HG03460 (cell line): ENCODE measurements at regions not wholly inside any gene's neighbourhood (a gene's known extent, or its start where the extent isn't known, plus 50 kb on each side); places are given as distances from the start of the nearest gene placed in this dataset.

Experiments
- ATAC-seq: cut with Tn5 transposase; IDR thresholded peaks from one replicate; pipeline ENCODE4 v1.9.1; 2021; ENCODE audit not compliant: unreplicated experiment

DNA sequence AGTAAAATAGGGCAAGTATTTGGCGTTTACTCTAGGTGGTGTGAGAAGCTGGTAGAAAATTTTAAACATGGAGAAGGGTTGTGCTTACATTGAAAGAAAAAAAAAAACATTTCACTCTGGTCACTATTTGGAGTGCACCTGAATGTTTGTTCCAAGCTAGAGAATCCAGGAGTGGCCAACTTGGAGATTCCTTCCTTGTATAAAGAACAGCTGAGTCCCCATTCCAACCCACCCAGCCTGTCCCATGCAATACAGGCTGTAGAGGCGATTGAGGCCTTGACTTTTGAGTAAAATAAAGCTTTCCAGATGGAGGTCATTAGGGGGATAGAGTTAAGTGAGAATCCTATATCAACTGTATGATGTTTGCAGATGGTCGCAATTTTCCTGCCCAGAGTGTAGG lies 203.8 kb upstream of the SYT4 start:
- no peak for ATAC-seq

DNA sequence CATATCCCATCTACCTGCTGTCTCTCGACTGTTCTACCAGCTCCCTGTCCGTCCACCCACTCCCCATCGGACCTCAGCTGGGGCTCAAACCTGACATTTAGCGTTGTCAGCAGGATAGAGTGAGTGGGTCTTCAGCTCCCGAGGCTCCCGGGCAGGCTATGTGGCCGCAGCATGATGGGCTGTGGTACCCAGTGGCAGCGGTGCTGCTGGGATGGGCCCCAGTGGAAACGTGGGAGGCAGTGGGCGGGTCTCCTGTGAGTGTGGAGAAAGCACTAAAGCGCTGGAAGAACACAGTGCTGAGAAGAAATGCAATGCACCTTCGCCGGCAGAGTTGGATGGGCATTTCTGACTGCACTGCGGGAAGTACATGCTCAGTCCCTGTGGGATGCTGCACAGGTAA lies 204.8 kb upstream of the SYT4 start:
- ATAC-seq, result no peak

DNA sequence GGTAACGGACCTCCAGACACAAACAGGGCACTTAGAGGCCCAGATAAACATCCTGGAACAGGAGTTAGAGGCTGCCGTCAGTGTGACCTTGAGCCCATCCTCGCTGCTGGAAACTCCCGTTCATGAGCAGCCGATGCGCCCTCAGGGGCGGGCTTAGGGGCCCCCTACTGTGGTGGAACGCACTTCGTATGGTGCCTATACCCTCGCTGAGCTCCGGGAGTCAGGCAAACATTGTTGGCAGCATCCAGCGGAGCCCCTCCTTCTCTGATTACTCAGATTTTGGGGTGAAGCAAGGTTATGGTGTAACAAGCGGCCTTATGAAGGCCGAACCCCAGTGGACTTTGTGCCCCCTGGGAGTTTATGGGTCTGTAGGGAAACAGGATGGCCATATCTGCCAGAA lies 205.3 kb upstream of the SYT4 start:
- ATAC-seq, result no peak

DNA sequence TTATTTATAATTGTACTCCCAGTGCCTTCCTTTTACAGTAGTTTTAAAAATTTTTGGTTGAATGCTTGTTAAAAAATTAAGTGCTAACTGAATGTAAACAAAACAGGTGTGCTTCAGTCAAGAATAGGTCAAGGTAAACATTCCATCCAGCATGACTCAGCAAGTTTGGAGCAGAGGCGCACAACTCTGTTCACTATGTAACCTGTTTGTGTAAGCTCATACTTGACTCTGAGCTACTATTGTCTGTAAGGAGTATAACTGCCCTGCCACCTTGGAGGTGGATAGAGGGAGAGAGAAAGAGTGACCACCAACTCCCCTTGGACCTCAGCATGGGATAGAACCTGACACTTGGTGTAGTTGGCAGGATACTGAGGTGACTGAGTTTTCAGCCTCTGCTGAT lies 207.4 kb upstream of the SYT4 start:
- ATAC-seq, result no peak

DNA sequence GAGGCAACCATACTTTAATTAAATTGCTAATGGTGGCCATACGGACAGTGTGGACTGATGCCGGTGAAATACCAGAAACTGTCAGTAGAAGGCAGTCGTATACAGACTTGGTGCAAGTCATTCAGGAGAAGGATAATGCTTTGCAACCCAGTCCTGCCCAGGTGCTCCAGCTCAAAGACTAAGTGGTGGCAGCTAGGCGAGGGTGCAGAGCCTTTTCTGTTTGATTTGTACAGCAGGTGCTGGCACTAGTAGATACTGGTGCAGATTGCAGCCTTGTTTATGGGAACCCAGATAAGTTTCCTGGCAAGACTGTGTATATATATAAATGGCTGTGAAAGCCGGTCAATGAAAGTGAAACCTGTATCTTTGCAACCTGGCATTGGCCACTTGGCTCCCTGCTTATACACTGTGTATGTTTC lies 208.3 kb upstream of the SYT4 start:
- no peak for ATAC-seq

DNA sequence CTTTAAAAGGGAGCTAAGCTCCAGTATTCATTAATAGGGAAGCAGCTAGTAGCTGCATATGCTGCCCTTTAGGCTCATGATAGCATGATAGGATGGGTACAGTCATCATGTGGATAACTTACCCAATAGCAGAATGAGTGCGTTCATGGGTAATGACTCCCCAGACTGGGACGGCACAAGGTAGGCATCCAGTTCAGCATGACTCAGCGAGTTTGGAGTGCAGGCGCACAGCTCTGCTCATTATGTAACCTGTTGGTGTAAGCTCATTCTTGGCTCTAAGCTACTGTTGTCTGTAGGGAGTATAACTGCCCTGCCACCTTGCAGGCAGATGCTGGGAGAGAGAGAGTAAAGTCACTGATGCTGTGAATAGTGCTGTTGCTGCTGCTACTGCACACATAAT lies 209.2 kb upstream of the SYT4 start:
- ATAC-seq, result no peak

DNA sequence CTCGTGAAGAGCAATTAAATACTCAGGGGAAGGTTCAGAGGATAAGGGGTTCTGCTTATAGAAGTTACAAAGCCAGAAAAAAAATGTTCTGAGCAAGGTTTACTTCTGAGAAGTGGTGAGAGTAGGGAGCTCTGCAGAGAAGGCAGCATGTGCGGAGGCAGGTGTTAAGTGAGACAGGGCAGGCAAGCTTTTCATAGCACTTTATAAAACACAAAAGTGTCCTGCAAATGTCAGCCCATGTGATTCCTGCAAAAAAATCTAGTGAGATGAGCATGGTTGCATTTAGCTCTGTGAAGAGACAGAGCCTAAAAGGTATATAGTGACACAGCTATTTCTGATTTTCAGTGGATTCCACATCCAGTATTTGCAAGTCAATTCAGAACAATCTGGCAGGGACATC lies 223.8 kb upstream of the SYT4 start:
- ATAC-seq, result no peak

DNA sequence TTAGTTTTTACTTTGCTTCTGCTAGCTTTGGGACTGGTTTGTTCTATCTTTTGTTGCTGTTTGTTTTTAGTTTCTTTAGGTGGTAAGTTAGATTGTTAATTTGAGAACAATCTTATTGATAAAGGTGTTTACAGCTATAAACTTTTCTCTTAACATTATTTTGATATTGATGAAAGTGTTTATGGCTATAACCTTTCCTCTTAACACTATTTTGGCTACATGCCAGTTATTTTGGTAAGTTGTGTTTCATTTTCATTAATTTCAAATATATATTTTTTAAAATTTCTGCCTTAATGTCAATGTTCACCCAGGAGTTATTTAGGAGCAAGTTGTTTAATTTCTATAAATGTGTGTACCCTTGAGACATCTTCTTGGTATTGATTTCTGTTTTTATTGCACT lies 229.6 kb upstream of the SYT4 start:
- no peak for ATAC-seq

DNA sequence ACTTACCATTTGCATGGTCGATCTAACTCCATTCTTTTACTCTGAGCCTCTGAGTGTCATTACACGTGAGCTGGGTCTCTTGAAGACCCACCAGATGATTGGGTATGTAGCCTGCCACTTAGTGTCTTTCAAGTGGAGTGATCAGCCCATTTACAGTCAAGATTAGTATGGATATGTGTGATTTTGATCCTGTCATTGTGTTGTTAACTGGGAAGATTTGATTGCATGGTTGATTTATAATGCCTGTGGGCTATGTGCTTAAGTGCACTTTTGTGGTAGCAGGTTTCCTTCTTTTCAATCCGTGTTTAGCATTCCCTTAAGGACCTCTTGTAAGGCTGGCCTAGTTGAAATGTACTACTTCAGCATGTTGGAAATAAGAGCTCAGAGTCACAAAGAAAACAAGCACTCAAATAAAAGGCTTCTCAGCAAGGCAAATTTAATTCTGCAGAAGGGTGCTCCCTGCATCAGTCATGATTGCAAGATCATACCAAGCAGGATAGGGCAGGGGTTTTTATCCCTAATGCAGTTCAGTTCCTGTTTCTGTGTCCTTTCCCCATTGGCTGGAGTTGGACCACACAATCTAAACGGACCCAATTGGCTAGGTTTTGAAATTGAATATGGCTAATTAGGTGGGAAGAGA lies 230.7 kb upstream of the SYT4 start:
- no peak for ATAC-seq

DNA sequence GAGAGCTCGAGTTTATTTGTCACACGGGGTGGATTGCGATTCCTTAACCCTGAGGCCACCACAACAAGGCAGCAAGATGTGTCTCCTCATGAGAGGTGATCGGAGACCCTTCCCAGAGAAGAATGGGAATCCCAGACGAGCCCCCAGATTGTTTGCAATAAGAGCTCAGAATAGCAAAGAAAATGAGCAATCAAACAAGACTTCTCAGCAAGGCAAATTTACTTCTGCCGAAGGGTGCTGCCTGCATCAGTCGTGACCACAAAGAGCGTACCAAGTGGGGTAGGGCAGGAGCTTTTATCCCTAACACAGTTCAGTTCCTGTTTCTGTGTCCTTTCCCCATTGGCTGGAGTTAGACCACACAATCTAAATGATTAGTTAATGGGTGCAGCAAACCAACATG lies 237.5 kb upstream of the SYT4 start:
- ATAC-seq, result no peak

DNA sequence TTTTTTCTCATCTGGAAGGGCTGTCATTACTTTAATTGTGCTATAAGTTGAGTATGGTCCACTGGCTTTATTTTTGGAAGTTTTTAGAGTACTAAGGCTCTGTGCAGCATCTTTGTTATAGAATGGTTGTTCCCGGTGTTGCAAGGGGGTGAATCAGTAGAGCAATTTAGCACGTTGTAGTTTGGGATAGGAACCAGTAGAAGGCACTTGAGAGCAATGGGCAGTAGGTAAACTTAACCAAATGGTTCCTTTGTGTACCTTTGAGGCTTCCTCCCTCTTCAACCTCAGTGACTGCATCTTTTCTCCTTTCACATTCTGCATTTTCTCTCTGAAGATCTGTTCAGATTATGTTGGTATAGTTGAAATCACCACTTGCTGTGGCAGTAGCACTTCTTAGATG lies 238.2 kb upstream of the SYT4 start:
- ATAC-seq, result no peak

DNA sequence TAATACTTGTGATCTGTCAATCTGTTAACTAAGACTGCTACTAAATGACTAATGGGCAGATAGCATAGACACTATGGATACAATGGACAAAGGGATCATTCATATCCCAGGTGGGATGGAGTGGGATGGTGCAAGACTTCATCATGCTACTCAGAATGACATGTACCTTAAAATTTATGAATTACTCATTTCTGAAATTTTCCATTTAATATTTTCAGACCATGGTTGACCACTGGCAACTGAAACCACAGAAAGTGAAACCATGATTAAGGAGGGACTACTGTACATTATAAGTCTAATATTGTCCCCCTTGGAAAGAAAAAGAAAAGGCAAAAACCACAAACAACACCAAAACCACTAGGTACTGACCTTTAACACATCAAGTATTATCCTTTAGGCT lies 247.0 kb upstream of the SYT4 start:
- ATAC-seq, result no peak

DNA sequence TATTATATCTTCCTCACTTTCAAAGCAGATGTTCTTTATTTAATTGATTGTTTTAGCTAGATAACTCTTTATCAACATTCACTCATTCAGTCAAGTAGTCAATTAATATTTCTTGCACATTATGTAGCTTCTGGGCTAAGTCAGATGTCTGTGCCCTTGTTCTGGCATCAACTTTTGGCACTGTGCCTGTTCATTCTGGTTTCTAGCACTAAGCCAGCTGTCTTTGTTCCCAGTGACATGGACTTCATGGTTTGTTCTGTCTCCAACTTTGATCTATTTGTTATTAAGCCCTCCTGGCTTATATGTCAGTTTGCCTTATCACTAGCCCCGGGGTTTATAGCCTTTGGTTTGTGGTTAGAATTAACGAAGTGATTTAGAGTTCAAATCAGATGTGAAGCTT lies 247.9 kb upstream of the SYT4 start:
- ATAC-seq, result no peak

DNA sequence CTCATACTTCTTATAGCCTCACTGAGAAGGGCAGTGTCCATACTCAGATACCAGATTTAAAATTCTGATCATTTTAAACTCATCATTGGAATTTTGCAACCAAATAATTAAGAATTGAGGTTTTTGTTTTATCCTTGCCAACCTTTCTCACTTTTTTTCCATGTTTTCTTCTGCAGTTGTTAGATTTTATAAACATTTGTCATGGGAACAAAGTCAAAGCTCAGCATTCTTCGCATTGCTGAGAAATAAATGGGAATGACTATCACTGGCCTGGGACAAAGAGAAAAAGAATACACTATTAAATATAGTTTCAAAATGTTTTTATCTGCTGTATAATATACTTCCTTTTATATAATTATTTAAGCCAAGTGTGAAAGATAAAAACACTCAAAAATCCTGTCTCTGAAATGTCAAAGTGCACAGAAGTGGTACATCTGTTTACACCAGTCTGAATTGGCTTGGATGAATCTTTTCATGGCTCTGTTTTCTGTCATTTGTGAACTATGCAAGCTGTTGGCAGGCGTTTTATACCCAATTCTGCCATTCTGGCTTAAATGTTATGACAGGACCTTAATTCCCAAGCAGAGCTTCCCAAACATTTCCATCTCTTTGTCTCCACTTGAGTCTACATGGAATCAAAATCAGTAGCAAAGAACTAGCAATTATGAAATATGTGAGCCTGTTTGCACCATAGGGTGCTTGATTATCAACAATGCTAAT lies 249.3 kb upstream of the SYT4 start:
- ATAC-seq, result no peak

DNA sequence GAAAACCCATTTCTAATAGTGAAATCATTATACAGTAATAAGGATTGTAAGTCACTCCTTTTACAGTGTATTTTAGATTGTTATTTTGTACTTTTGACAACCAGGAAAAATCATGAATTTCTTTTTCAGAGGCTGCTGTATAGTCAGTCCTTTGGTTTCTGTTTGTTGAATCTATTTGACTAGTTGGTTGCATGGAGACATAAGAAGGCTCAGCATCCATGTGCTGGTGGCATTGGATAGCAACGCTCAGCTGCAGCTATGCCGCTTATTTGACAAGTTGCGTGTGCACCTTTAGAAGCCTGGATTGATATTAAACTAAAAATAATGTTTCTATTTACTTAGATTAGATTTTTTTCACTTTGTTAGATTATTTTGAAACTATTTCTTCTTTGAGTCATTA lies 254.1 kb upstream of the SYT4 start:
- ATAC-seq, result no peak

DNA sequence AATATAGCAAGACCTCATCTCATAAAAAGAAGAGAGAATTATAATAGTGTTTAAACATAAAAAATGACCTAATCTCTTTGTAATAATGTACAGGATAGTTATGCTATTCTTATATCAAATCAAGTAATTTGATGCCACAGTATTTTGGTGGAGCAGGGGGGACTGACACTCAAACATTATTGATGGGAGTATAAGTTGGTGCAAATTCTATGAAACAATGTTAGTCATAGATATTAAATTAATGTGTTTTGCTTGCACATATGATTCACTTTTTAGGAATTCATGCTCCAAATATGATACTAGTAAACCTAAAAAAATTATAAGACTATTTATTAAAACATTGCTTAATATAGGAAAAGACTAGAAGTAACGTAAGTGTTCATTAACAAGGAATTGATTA lies 256.1 kb upstream of the SYT4 start:
- ATAC-seq, result no peak

DNA sequence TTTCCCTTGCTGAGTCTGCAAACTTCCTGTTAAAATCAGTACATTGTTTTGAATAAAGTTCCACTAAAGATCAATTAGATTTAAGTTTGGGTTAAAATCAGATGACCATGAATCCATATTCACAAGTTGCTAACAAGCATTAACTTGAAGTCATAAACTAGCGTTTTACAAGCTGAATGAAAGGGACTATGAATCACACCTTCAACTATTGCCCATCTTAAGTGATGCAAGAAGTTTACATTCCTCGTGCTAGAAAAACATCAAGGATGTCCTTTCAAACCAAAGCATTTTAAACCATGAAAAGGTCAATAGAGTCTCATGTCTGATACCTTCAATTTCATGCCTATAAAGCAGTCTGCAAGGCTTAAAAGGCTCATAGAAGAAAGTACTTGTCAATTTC lies 257.2 kb upstream of the SYT4 start:
- no peak for ATAC-seq

DNA sequence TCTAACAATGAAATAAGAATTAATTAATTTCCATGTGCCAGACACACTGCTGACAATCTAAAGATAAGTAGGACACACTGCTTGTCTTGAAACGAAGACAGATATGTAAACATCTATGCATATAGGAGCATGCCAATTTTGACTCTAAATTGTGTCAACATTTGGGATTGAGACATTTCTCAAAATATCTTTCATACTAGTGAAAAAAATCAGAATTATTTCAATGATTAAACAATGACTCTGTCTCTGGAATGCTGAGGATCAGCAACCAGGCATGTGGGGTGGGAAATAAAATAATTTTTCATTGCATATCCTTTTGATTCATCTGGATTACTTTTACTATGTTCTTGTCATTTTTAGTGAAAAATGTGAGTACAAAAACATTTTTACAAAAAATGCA lies 262.6 kb upstream of the SYT4 start:
- no peak for ATAC-seq

DNA sequence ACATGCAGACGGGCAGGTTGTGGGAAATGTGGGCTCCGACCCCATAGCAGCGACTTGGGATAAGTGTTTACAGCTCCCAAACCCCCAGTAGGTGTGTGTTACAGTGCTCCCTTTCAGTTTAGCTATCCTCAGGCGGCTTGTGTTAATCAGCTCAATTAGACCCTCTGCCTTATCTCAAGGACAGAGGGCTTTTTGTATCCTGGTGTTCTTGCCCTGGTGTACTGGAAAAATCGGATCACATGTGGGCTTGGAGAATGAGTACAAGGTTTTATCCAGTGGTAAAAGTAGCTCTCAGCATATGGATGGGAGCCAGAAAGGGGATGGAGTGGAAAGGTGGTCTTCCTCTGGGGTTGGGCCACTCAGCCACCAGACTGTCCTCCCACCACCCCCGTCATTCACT lies 264.7 kb upstream of the SYT4 start:
- no peak for ATAC-seq

DNA sequence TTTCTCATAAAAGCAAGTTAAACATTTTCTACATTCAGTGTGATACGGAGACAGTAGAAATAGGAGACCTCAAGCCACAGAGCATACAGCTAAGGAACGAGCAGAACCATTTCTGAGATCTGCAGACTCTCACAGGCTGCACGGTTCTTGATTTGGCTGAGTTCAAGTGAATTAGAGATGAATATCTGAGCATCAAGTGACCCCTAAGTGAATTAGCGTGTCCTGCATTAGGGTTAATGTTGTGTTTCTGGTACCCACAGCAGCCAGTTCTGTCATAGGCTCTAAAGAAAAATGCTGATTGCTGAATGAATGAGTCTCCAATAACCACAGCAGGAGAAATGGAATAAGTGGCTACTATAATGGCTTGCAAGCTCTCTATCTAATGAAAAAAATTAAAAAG lies 265.9 kb upstream of the SYT4 start:
- no peak for ATAC-seq

DNA sequence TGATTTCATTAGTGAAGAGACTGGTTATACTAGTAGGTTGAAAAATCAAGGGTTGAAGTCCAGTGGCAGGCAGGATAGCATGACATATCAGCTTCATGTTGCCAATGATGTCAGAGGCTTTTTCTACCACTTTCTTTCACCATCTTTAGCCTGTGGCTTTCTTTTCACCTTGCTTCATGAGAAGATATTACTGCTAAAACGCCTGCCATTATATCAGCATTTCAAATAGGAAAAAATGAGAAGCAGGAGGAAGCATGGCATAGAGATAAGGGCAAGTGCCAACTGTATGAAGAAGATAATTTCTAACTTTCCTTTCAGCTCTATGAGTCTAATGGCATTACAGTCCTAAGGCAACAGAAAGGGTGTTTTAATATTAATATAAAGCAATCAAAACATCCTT lies 270.2 kb upstream of the SYT4 start:
- no peak for ATAC-seq

DNA sequence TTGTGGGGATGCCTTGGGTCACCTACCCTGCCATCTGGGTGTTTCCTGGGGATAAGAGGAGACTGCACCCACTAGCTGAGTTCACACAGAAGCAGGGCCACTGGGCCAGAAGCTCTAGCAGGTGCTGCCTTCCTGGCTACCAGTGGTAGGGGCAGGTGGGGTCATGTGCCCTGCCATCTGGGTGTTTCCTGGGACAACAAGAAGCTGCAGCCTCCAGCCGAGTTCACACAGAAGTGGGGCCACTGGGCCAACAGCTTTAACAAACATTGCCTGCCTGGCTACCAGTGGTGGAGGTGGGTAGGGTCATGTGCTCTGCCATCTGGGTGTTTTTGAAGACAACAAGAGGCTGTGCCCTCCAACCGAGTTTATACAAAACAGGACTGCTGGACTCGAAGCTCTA lies 282.2 kb upstream of the SYT4 start:
- ATAC-seq, result no peak

DNA sequence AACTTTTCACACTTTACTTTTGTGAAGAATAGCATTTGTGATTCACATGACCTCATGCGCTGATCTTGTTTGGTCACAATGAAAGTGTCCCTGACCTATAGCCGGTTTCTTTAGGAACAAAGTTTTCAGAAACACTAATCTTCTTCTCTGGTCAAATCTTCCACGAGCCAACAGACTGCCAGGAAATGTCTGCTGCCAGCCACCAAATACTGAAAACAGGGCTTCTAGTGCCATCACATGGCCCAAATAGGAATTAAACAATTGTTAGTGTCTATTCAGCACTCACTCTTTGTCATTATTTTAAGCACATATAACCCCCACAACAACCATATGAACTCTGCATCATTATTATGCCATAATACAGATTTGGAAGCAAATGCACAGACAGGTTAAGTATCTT lies 286.5 kb upstream of the SYT4 start:
- no peak for ATAC-seq
